Hepatocyte (in vitro differentiated cells): ENCODE measurements at regions not wholly inside any gene's neighbourhood (a gene's known extent, or its start where the extent isn't known, plus 50 kb on each side); places are given as distances from the start of the nearest gene placed in this dataset.

Experiments used
- CTCF ChIP-seq: fragments of 200-600 bp; sonication (generic); IDR thresholded peaks from 2 replicates; pipeline ENCODE4 v1.5.1; 2016; ENCODE audit warnings: antibody characterized with exemption, mild to moderate bottlenecking; ENCODE audit not compliant: poor library complexity
- EZH2 ChIP-seq: fragments of 200-600 bp; sonication (generic); IDR thresholded peaks from 2 replicates; pipeline ENCODE4 v1.6.1; 2016; ENCODE audit warnings: antibody characterized with exemption, mild to moderate bottlenecking, borderline replicate concordance
- EZH2phosphoT487 ChIP-seq: fragments of 200-600 bp; sonication (generic); IDR thresholded peaks from one replicate; pipeline ENCODE4 v1.6.1; 2018; ENCODE audit warnings: antibody characterized with exemption, mild to moderate bottlenecking, low read depth, moderate library complexity; ENCODE audit not compliant: unreplicated experiment, severe bottlenecking

- TF ChIP-seq CTCF = no peak
- no peak for TF ChIP-seq EZH2phosphoT487
- no peak for TF ChIP-seq EZH2
Measured at GRCh38 chr2:4518596-4518995, 815.2 kb downstream of the DCDC2C start.
